NCI-H1417 (cell line): ENCODE measurements at regions not wholly inside any gene's neighbourhood (a gene's known extent, or its start where the extent isn't known, plus 50 kb on each side); places are given as distances from the start of the nearest gene placed in this dataset.
"Not testable (repeated sequence)": the region's sequence is repeated elsewhere in the genome, so short reads cannot be mapped to it uniquely, and the experiment has no call there.

ENCODE experiments used
- DNase-seq, 3 experiments: peaks; one replicate each; lab custom pipeline; 2025; lab: John Stamatoyannopoulos, UW

- DNase-seq, result no peak
These were observed 208.7 kb downstream of the LMX1A start for GRCh38 chr1:165147799-165148198.

- peak; percentile 53 to 88 (median 87) for DNase-seq
These were observed 211.6 kb downstream of the LMX1A start for GRCh38 chr1:165144757-165145397.

- DNase-seq, result peak; percentile 7 to 53 (median 51)
These were observed 213.0 kb downstream of the LMX1A start for GRCh38 chr1:165143437-165144065.

GRCh38 chr1:165138960-165139359, 217.6 kb downstream of the LMX1A start:
- no peak for DNase-seq

GRCh38 chr1:165137551-165138316, 218.8 kb downstream of the LMX1A start:
- no peak for DNase-seq

- DNase-seq, result no peak
These were observed 222.1 kb downstream of the LMX1A start for GRCh38 chr1:165134431-165134830.

GRCh38 chr1:165129568-165130164, 226.8 kb downstream of the LMX1A start:
- DNase-seq, result peak; percentile 76 to 94 (median 92)

GRCh38 chr1:165124772-165125171, 231.7 kb downstream of the LMX1A start:
- DNase-seq, result no peak

- DNase-seq, result peak in 2 of 3 experiments; percentile 49 to 73
These were observed 237.4 kb downstream of the LMX1A start for GRCh38 chr1:165119086-165119485.

GRCh38 chr1:165117482-165117881, 239.0 kb downstream of the LMX1A start:
- peak in 2 of 3 experiments; percentile 20 to 32 for DNase-seq

- no peak for DNase-seq
These were observed 239.8 kb downstream of the LMX1A start for GRCh38 chr1:165116732-165117131.

- DNase-seq, result no peak
These were observed 240.3 kb downstream of the LMX1A start for GRCh38 chr1:165116171-165116570.

GRCh38 chr1:165114889-165115285, 241.6 kb downstream of the LMX1A start:
- no peak for DNase-seq

- peak; percentile 53 to 93 (median 86) for DNase-seq
These were observed 242.3 kb downstream of the LMX1A start for GRCh38 chr1:165114022-165114888.

GRCh38 chr1:165112260-165112659, 244.3 kb downstream of the LMX1A start:
- no peak for DNase-seq

- DNase-seq, result peak; percentile 78 to 92 (median 91)
These were observed 247.5 kb downstream of the LMX1A start for GRCh38 chr1:165109013-165109412.

- not testable (repeated sequence) for DNase-seq
These were observed 263.9 kb downstream of the LMX1A start for GRCh38 chr1:165092542-165093162.

- no peak for DNase-seq
These were observed 276.1 kb downstream of the LMX1A start for GRCh38 chr1:165080253-165080896.

GRCh38 chr1:165078391-165078790, 278.1 kb downstream of the LMX1A start:
- no peak for DNase-seq

GRCh38 chr1:165075725-165076370, 280.7 kb downstream of the LMX1A start:
- DNase-seq, result peak; percentile 33 to 63 (median 62)
